SU-DHL-6 (cell line): ENCODE measurements at regions not wholly inside any gene's neighbourhood (a gene's known extent, or its start where the extent isn't known, plus 50 kb on each side); places are given as distances from the start of the nearest gene placed in this dataset.

Experiments used
- CTCF ChIP-seq: fragments of 200-600 bp; sonication (generic); IDR thresholded peaks from one replicate; pipeline ENCODE4 v1.5.1; 2017; ENCODE audit warnings: antibody characterized with exemption, mild to moderate bottlenecking, low read length, moderate library complexity; ENCODE audit not compliant: insufficient read depth, poor library complexity, severe bottlenecking
- EZH2phosphoT487 ChIP-seq: fragments of 200-600 bp; sonication (generic), shearing (Covaris generic); conservative IDR thresholded peaks from 2 replicates; pipeline ENCODE4 v1.6.1; 2018; ENCODE audit warnings: mild to moderate bottlenecking, antibody characterized with exemption, low read length, moderate library complexity, mixed read lengths

- TF ChIP-seq CTCF (no peak), EZH2phosphoT487 (no peak)
Measured at GRCh38 chr20:24199501-24199900, 210.9 kb upstream of the GGTLC1 start.
